Thoracic aorta (tissue), 2 donors: ENCODE measurements at regions not wholly inside any gene's neighbourhood (a gene's known extent, or its start where the extent isn't known, plus 50 kb on each side); places are given as distances from the start of the nearest gene placed in this dataset.

Source experiments
- ATAC-seq: fragments of 150-250 bp; one replicate; pipeline ENCODE4 v1.8.0; 2017; ENCODE audit warnings: low read depth; ENCODE audit not compliant: insufficient number of reproducible peaks, low FRiP score
- DNase-seq: peaks from one replicate; pipeline ENCODE4 v3.0.0-alpha.2; 2020; ENCODE audit warnings: low spot score
- H3K27ac ChIP-seq, 2 donors: fragments of 200-600 bp; sonication (generic); 1 replicate in 1 of 2; 2 replicates in 1 of 2; pipeline ENCODE4 v1.5.1; 2016; ENCODE audit warnings: mild to moderate bottlenecking in 2 of 2, moderate library complexity in 2 of 2
- H3K27me3 ChIP-seq: fragments of 200-600 bp; sonication (generic); replicated peaks from 2 replicates; pipeline ENCODE4 v1.6.0; 2016; ENCODE audit warnings: mild to moderate bottlenecking; ENCODE audit not compliant: insufficient read depth
- H3K36me3 ChIP-seq: fragments of 200-600 bp; sonication (generic); one replicate; pipeline ENCODE4 v1.5.1; 2016
- H3K4me1 ChIP-seq, 2 donors: fragments of 200-600 bp; sonication (generic); 1 replicate in 1 of 2; 2 replicates in 1 of 2; pipeline versions ENCODE4 v1.5.1 to v1.6.0; 2016; ENCODE audit warnings: low read depth in 2 of 2, mild to moderate bottlenecking in 1 of 2; ENCODE audit not compliant: control insufficient read depth in 1 of 2
- H3K4me3 ChIP-seq: fragments of 200-600 bp; sonication (generic); 2 replicates; pipeline ENCODE4 v1.5.1; 2016; ENCODE audit warnings: mild to moderate bottlenecking
- H3K9me3 ChIP-seq: fragments of 200-600 bp; sonication (generic); 2 replicates; pipeline ENCODE4 v1.5.1; 2016
- CTCF ChIP-seq: fragments of 200-600 bp; sonication (generic); IDR thresholded peaks from one replicate; pipeline ENCODE4 v1.5.1; 2019; ENCODE audit warnings: antibody characterized with exemption

- ATAC-seq (no peak), DNase-seq (no peak)
- Histone ChIP-seq H3K27me3 (no peaks in the 10 kb centered on the region), H3K9me3 (no peaks in the 10 kb centered on the region), H3K36me3 (no peaks in the 10 kb centered on the region), H3K27ac (no peak overlapping the region), H3K4me1 (peaks cover 0 to 20% of the 10 kb centered on the region in 2 donors), H3K4me3 (no peak overlapping the region)
- TF ChIP-seq CTCF = no peak
Measured at GRCh38 chr7:135803143-135803542, 54.5 kb upstream of the FAM180A start.

- ATAC-seq (no peak), DNase-seq (no peak)
- no peaks in the 10 kb centered on the region for H3K9me3 ChIP-seq
- no peak overlapping the region for H3K27ac ChIP-seq
- H3K36me3 ChIP-seq = no peaks in the 10 kb centered on the region
- no peaks in the 10 kb centered on the region for H3K27me3 ChIP-seq
- no peak overlapping the region for H3K4me3 ChIP-seq
- TF ChIP-seq CTCF = no peak
- peaks cover 0 to 23% of the 10 kb centered on the region in 2 donors for H3K4me1 ChIP-seq
Measured at GRCh38 chr7:135802697-135803096, 54.1 kb upstream of the FAM180A start.

GRCh38 chr7:135801877-135802276, 53.3 kb upstream of the FAM180A start:
- TF ChIP-seq CTCF = no peak
- DNase-seq (no peak), ATAC-seq (no peak)
- Histone ChIP-seq H3K27ac (no peak overlapping the region), H3K36me3 (no peaks in the 10 kb centered on the region), H3K27me3 (no peaks in the 10 kb centered on the region), H3K4me1 (peaks cover 0 to 31% of the 10 kb centered on the region in 2 donors), H3K9me3 (no peaks in the 10 kb centered on the region), H3K4me3 (no peak overlapping the region)

GRCh38 chr7:135801045-135801693, 52.6 kb upstream of the FAM180A start:
- no peaks in the 10 kb centered on the region for H3K27me3 ChIP-seq
- H3K9me3 ChIP-seq = no peaks in the 10 kb centered on the region
- ATAC-seq = no peak
- TF ChIP-seq CTCF = peak; percentile 68
- peak overlapping the region; percentile 70 for H3K4me3 ChIP-seq
- peaks cover 5 to 38% of the 10 kb centered on the region in 2 donors for H3K4me1 ChIP-seq
- no peaks in the 10 kb centered on the region for H3K36me3 ChIP-seq
- peak overlapping the region; percentile 53 to 70 for H3K27ac ChIP-seq
- DNase-seq = no peak

- Histone ChIP-seq H3K4me1 (peaks cover 8 to 44% of the 10 kb centered on the region in 2 donors), H3K4me3 (peak overlapping the region; percentile 70), H3K36me3 (no peaks in the 10 kb centered on the region), H3K9me3 (no peaks in the 10 kb centered on the region), H3K27ac (peak overlapping the region; percentile 53 to 70), H3K27me3 (no peaks in the 10 kb centered on the region)
- ATAC-seq = no peak
- DNase-seq = no peak
- no peak for TF ChIP-seq CTCF
Measured at GRCh38 chr7:135800560-135800959, 51.9 kb upstream of the FAM180A start.
